ENCODE measurements at regions not wholly inside any gene's neighbourhood (a gene's known extent, or its start where the extent isn't known, plus 50 kb on each side); places are given as distances from the start of the nearest gene placed in this dataset.

- TF ChIP-seq POLR2A (IDR thresholded peaks at IDR 0.05) (no peak), POLR2AphosphoS5 (IDR thresholded peaks at IDR 0.05) (no peak), EP300 (IDR thresholded peaks at IDR 0.05; ENCODE audit: low read depth) (no peak)
- TF ChIP-seq, protein P1, sequence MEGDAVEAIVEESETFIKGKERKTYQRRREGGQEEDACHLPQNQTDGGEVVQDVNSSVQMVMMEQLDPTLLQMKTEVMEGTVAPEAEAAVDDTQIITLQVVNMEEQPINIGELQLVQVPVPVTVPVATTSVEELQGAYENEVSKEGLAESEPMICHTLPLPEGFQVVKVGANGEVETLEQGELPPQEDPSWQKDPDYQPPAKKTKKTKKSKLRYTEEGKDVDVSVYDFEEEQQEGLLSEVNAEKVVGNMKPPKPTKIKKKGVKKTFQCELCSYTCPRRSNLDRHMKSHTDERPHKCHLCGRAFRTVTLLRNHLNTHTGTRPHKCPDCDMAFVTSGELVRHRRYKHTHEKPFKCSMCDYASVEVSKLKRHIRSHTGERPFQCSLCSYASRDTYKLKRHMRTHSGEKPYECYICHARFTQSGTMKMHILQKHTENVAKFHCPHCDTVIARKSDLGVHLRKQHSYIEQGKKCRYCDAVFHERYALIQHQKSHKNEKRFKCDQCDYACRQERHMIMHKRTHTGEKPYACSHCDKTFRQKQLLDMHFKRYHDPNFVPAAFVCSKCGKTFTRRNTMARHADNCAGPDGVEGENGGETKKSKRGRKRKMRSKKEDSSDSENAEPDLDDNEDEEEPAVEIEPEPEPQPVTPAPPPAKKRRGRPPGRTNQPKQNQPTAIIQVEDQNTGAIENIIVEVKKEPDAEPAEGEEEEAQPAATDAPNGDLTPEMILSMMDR (IDR thresholded peaks at IDR 0.05): no peak
Measured at GRCh38 chr2:212913640-212914306, 237.6 kb downstream of the IKZF2 start.

Data from transverse colon (tissue), 4 donors.